Osteocyte (in vitro differentiated cells): ENCODE measurements at regions not wholly inside any gene's neighbourhood (a gene's known extent, or its start where the extent isn't known, plus 50 kb on each side); places are given as distances from the start of the nearest gene placed in this dataset.

ENCODE experiments used
- DNase-seq: peaks from one replicate; pipeline ENCODE4 v3.0.0; 2021; ENCODE audit warnings: mixed read lengths; ENCODE audit not compliant: unreplicated experiment; ENCODE audit errors: extremely low spot score
- H3K27ac Mint-ChIP-seq: one replicate; pipeline ENCODE4 v1.8.0; 2021; ENCODE audit warnings: mild to moderate bottlenecking, mixed read lengths; ENCODE audit not compliant: unreplicated experiment
- H3K27me3 Mint-ChIP-seq: one replicate; pipeline ENCODE4 v1.8.0; 2021; ENCODE audit warnings: mixed read lengths; ENCODE audit not compliant: unreplicated experiment
- H3K36me3 Mint-ChIP-seq: one replicate; pipeline ENCODE4 v1.8.0; 2021; ENCODE audit warnings: mixed read lengths; ENCODE audit not compliant: unreplicated experiment
- H3K4me1 Mint-ChIP-seq: one replicate; pipeline ENCODE4 v1.8.0; 2021; ENCODE audit warnings: mixed read lengths; ENCODE audit not compliant: unreplicated experiment
- H3K4me3 Mint-ChIP-seq: one replicate; pipeline ENCODE4 v1.8.0; 2021; ENCODE audit warnings: mild to moderate bottlenecking, moderate library complexity, mixed read lengths; ENCODE audit not compliant: unreplicated experiment
- H3K9me3 Mint-ChIP-seq: one replicate; pipeline ENCODE4 v1.8.0; 2021; ENCODE audit warnings: mixed read lengths; ENCODE audit not compliant: unreplicated experiment
- TF ChIP-seq, protein P1 (sequence below): fragments of 200-600 bp; sonication (generic); IDR thresholded peaks from 2 replicates; pipeline ENCODE4 v1.5.0; 2021; ENCODE audit warnings: antibody characterized with exemption, mild to moderate bottlenecking, moderate library complexity

DNA sequence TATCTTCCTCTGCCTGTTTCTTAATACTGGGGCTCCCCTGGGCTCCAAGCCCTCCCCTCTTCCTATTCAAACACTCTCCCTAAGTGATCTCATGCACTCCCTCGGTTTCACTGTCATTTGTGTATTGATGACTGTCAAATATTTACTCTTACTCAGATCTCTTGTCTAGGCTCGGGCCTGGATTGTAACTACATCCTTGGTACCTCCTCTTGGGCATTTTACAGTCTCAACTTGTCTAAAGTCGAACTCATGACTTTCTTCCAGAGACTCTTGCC is 189.4 kb upstream of the PRDM1 start:
- no peaks in the 10 kb centered on the region for H3K4me1 Mint-ChIP-seq
- peaks cover 14% of the 10 kb centered on the region for H3K27me3 Mint-ChIP-seq
- peaks cover 7% of the 10 kb centered on the region for H3K9me3 Mint-ChIP-seq
- no peak overlapping the region for H3K4me3 Mint-ChIP-seq
- no peak for DNase-seq
- TF ChIP-seq, protein P1, sequence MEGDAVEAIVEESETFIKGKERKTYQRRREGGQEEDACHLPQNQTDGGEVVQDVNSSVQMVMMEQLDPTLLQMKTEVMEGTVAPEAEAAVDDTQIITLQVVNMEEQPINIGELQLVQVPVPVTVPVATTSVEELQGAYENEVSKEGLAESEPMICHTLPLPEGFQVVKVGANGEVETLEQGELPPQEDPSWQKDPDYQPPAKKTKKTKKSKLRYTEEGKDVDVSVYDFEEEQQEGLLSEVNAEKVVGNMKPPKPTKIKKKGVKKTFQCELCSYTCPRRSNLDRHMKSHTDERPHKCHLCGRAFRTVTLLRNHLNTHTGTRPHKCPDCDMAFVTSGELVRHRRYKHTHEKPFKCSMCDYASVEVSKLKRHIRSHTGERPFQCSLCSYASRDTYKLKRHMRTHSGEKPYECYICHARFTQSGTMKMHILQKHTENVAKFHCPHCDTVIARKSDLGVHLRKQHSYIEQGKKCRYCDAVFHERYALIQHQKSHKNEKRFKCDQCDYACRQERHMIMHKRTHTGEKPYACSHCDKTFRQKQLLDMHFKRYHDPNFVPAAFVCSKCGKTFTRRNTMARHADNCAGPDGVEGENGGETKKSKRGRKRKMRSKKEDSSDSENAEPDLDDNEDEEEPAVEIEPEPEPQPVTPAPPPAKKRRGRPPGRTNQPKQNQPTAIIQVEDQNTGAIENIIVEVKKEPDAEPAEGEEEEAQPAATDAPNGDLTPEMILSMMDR: no peak
- H3K36me3 Mint-ChIP-seq: no peaks in the 10 kb centered on the region
- no peak overlapping the region for H3K27ac Mint-ChIP-seq

DNA sequence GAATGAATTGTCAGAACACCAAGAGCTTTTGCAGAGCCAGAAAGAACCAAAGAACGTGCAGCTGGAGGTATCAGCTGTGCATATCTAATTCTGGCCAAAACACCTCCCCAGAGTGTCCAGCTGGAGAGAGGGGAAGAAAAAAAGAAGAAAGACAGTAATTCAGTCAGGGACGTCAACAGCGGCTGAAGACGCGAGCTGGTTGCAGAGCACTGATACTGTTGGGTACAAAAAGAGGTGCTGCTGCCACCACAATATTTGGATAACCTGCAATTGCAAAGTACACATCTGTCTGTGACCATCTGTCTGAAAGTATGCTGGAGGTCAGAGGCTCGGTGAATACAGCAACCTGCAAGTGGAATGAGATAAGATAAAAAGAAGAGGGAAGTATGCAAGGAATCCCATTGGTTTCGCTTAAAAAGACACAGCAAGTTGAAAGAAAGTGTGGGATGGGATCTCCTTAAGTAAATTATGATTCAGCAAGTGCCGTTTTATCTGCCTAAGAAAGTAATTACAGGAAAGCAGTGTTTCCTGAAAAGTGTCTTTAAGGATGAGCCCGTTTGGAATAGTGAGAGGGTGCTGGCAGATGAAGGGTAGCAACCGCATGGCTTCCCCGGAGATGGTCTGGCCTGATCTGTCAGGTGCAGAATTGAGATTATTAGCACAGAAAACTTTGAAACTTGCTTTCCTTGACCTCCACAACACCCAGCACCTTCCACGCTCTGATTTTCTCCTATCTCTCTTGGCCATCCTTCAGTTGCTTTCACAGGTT is 189.9 kb upstream of the PRDM1 start:
- peaks cover 16% of the 10 kb centered on the region for H3K27me3 Mint-ChIP-seq
- no peaks in the 10 kb centered on the region for H3K36me3 Mint-ChIP-seq
- H3K4me1 Mint-ChIP-seq: no peaks in the 10 kb centered on the region
- TF ChIP-seq, protein P1: no peak
- no peak for DNase-seq
- no peak overlapping the region for H3K27ac Mint-ChIP-seq
- no peak overlapping the region for H3K4me3 Mint-ChIP-seq
- peaks cover 7% of the 10 kb centered on the region for H3K9me3 Mint-ChIP-seq

DNA sequence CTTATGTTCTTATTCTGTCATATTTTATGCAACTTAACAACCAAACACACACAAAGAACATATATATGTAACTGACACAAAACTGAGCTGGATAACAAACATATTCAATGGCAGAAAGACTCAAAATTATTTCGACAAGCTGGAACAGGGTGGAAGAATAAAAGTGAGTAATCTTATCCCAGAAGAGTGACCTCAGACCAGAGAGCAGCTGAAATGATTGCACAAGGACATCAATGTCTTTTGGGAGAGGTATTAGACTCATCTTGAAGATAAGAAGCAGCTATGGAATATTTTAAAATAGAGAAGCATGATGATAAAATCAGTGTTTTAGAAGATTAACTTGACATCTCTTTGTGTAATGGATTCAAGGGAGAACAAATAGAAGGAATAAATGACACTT is 191.6 kb upstream of the PRDM1 start:
- Mint-ChIP-seq H3K9me3 (peaks cover 10% of the 10 kb centered on the region), H3K4me3 (no peak overlapping the region), H3K36me3 (no peaks in the 10 kb centered on the region), H3K4me1 (no peaks in the 10 kb centered on the region), H3K27ac (no peak overlapping the region), H3K27me3 (peaks cover 16% of the 10 kb centered on the region)
- no peak for DNase-seq
- TF ChIP-seq, protein P1: no peak

DNA sequence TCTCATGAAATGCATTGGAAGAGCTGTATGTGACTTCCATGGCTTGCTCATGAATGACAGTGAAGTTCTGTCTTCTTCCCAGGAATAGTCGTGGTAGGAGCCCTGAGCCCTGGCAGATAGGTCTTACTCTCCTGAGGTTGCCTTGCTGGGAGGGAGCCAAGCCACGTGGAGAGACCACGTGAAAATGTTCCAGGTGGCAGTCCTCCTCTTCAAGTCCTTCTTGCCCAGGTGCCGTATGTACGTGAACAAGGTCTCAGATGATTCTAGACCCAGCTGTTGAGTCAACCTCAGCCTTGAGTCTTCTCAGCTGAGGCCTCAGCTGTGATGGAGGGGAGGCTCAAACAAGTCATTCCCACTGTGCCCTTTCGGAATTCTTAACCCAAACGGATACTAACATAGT is 192.4 kb upstream of the PRDM1 start:
- Mint-ChIP-seq H3K36me3 (no peaks in the 10 kb centered on the region), H3K27me3 (peaks cover 16% of the 10 kb centered on the region), H3K27ac (no peak overlapping the region), H3K4me3 (no peak overlapping the region), H3K4me1 (no peaks in the 10 kb centered on the region), H3K9me3 (peaks cover 8% of the 10 kb centered on the region)
- DNase-seq: no peak
- TF ChIP-seq, protein P1: no peak

DNA sequence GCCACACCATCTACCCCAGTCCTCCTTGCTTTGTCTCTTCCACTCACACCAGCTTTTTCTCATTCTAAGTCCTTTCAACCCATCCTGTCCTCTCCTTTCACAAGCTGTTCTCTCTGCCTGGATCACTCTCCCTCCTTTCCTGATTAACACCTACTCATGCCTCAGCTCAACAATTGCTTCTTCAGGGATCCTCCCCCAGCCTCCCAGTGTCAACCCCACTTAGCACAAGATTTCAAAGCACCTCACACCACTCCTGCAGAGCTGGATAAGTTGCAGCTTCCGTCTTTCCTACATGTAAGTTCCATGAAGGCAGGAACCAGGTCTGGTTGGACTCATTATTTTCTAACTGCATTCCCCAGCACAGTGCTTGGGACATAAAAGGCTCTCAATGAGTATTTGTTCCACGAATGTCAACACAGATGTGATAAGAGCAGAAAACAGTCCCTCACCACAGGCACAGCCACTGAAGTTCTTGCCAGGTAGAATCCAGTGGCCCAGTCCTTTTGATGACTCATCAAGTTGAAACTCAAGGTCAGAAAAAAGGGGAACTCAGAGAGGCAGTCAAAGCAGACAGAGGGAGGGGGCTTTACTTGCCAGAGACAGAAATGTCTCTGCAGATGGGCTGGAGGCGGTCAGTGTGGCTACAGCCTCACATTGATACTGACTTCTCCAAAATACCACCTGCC is 193.4 kb upstream of the PRDM1 start:
- TF ChIP-seq, protein P1: no peak
- no peaks in the 10 kb centered on the region for H3K36me3 Mint-ChIP-seq
- peaks cover 8% of the 10 kb centered on the region for H3K9me3 Mint-ChIP-seq
- no peak overlapping the region for H3K27ac Mint-ChIP-seq
- H3K4me1 Mint-ChIP-seq: no peaks in the 10 kb centered on the region
- no peak overlapping the region for H3K4me3 Mint-ChIP-seq
- no peak for DNase-seq
- peaks cover 16% of the 10 kb centered on the region for H3K27me3 Mint-ChIP-seq
